Activated CD4-positive, alpha-beta T cell treated with anti-CD3 and anti-CD28 coated beads for 48 hours (primary cell): ENCODE measurements at regions not wholly inside any gene's neighbourhood (a gene's known extent, or its start where the extent isn't known, plus 50 kb on each side); places are given as distances from the start of the nearest gene placed in this dataset.
"Not testable (repeated sequence)": the region's sequence is repeated elsewhere in the genome, so short reads cannot be mapped to it uniquely, and the experiment has no call there.

ENCODE experiments used
- DNase-seq: peaks from one replicate; pipeline ENCODE4 v3.0.0-alpha.2; 2020

GRCh38 chr12:17206553-17206952, 600.6 kb upstream of the LMO3 start:
- no peak for DNase-seq

DNA sequence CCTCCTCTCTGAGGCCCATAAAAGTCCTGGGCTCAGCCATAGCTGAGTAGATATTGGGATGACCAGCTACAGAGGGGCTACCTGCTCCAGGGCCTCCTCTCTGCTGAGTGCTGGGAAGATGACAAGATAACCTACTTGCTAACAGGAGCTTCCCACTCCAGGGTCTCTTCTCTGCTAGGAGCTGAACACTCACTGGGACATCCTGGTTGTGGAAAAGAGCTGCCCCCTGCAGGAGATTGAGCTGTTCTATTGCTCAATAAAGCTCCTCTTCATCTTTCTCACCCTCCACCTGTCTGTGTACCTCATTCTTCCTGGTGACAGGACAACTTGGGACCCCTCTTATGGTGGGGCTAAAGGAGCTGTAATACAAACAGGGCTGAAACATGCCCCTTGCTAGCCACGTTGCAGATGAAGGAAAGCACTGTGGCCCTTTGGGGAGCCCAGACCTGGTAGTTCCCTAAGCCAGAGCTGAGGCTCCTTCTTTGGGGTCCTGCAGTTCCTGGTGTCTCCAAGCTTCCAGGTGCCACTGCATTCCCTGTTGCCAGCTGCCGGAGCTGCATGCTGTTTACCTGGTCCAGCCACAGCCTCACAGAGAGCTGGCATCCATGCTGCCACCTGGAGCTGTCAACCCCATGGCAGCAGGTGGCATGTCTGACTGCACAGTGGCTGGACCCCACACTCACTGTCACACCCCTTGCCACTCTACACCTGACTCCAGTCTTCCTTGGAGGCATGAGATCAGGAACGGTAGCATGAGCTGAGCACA, 598.5 kb upstream of the LMO3 start:
- DNase-seq, result no peak

- no peak for DNase-seq
Measured at GRCh38 chr12:17203497-17203896, 597.5 kb upstream of the LMO3 start.

GRCh38 chr12:17197971-17198370, 592.0 kb upstream of the LMO3 start:
- DNase-seq, result no peak

GRCh38 chr12:17192721-17193120, 586.8 kb upstream of the LMO3 start:
- no peak for DNase-seq

DNA sequence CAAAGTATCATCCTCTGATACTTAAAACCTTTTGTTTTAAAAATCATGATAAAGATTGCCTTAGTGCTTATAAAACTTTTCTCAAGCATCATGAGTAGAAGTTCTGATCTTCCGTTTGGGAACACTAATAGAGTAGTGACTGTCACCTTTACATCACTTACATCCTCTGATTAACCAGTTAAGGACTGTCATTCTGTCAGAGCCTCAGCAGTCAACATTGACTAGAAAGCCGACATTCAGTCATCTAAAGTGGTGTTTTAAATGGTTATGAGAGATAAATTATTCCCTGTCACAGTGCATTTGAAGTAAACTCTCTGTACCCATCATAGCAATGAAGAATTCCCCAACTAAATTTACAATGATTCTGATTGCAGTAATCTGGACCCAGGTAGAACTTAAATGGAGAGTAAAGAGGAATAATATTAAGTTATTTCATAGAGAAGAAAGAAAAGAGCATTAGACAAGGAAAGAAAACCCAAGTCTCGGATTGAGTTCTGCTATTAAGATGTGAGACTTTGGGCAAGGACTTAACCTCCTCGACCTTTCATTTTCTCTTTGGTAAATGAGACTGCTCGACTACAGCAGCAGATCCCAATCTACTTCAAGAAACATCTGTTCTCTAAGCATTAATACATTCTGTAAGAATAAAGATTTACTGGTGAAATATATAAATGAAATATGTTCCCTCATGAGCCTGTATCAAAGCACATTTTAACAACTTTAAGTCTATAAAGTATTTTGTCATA, 563.9 kb upstream of the LMO3 start:
- no peak for DNase-seq

- DNase-seq, result no peak
Measured at GRCh38 chr12:17159506-17160300, 553.7 kb upstream of the LMO3 start.

GRCh38 chr12:17158201-17158600, 552.2 kb upstream of the LMO3 start:
- no peak for DNase-seq

DNA sequence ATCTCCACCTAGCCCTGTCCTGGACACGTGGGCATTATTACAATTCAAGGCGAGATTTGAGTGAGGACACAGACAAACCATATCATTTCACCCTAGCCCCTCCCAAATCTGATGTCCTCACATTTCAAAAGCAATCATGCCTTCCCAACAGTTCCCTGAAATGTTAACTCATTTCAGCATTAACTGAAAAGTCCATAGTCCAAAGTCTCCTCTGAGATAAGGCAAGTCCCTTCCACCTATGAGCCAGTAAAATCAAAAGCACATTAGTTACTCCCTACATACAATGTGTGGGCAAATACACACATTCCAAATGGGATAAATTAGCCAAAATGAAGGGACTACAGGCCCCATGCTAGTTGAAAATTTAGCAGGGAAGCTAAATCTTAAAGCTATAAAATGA, 546.0 kb upstream of the LMO3 start:
- no peak for DNase-seq

DNA sequence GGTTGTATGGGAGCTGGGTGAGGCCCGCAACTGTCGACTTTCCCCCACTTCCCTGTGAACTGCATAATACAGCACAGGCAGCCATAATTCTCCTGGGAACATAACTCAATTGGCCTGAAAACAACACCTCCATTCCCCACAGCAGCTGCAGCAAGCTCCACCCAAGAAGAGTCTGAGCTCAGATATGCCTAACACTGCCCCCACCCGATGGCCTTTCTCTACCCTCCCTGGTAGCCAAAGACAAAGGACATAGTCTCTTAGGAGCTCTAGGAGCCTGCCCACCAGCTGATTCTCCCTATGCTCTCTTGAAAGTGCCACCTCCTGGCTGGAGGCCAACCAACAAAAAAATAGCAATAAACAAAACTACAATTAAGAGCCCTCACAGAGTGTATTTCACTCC, 542.7 kb upstream of the LMO3 start:
- no peak for DNase-seq

DNA sequence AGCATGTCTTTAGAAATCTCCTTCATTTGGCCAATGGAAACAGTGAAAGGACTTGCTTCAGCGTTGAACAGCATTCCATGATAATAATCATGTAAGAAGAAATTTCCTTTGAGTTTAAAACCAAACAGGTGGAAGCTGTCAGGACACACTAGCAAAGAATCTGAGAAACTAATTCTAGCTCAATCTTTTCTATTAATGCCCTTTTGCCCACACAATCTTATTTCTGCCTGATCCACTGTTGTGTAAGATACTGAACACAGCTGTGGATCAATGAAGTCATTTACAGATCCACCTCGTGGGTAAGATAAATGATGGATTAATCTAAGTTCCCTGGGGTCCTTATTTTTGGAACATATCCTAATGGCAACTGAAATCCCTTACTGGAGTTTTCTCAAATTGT, 536.9 kb upstream of the LMO3 start:
- no peak for DNase-seq

- no peak for DNase-seq
Measured at GRCh38 chr12:17139931-17140330, 534.0 kb upstream of the LMO3 start.

DNA sequence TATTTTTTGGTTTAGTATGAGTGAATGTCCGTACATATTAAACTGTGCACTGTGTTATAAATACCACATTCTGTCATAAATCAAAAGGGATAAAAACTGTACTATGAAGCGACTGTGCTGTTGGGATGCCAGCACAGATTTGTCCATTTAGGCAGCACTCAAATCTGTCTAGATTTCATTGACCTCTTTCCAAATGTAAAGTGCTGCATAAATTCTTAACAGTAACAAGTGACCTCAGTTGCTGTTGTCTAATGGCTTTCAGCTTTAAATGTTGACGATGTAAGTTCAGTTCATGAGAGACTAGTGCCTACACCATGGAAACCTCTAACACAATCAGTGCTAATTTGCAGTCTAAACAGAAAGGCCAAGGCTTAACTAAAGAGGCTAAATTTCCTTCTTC, 531.4 kb upstream of the LMO3 start:
- DNase-seq, result no peak

DNA sequence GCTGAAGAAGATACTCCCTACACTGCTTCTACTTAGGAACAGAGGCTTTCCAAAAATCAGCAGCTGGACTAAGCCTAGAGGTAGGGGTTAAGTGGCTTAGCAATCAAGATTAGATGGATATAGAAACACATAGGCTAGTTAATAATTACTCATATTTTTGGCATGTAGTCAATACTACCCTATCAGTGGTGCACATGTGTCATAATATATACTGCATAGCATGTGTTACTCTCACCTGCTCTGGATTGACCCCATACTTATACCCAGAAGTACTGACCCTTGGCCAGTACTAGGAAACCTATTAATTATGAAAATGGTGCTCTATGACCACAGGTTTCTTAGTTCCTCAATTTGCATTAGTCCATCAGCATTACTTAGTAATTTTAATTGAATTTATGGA, 528.4 kb upstream of the LMO3 start:
- no peak for DNase-seq

DNA sequence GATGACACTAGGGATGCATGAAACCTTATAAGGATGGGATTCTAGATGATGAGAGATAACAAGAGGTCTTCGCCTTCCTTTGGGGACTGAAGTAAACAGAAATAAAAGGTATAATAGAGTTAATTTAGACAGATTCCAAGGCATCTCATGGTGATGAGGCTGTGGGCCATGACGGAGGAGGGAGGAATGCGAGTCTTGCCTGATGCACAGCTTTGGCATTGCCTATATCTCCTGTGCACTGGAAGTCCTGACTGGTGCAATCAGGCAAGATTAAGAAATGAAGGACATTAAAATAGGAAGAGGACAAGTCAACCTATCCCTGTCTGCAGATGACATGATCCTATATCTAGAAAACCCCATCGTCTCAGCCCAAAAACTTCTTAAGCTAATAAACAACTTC, 526.4 kb upstream of the LMO3 start:
- DNase-seq, result no peak

GRCh38 chr12:17116538-17116937, 510.6 kb upstream of the LMO3 start:
- not testable (repeated sequence) for DNase-seq

DNA sequence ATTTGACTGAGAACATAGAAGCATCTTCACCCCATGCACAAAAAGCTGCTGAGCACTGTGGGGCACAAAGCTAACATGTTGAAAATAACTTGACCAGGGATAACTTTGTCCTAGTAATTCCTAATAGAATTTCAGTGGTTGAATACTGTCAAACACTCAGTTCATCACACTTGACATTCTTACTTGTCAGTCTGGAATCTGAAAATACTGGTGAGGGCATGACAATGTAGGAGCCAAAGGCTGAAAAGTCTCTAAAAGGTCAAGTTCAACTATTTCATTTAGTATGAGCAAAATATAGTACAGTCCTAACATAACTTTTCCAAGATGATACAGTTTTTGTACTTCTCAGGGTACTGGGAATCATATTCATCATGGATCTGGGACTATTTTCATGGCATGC, 504.4 kb upstream of the LMO3 start:
- no peak for DNase-seq

GRCh38 chr12:17108877-17109541, 503.0 kb upstream of the LMO3 start:
- no peak for DNase-seq

- no peak for DNase-seq
Measured at GRCh38 chr12:17104801-17105200, 498.8 kb upstream of the LMO3 start.

- DNase-seq, result no peak
Measured at GRCh38 chr12:17097674-17098073, 491.7 kb upstream of the LMO3 start.

GRCh38 chr12:17084831-17085230, 478.9 kb upstream of the LMO3 start:
- no peak for DNase-seq

DNA sequence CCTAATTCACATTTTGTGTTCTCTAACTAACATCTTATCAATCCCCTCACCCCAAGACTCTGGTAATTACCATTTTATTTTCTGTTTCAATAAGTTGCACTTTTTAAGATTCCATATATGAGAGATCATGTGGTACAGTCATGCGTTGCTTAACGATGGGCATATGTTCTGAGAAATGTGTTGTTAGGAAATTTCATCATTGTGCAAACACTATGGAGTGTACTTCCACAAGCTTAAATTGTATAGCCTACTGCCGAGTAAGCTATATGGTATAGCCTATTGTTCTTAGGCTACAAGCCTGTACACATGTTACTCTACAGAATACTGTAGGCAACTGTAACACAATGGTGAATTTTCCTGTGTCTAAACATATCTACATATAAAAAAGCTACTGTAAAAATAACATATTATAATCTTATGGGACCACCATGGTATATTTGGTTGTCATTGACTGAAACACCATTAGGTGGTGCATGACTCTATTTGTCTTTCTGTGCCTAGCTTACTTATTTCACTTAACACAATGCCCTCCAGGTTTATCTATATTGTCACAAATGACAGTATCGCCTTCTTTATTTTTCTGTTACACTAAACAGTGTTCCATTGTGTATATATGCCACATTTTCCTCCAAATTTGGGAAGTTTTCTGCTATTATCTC, 473.4 kb upstream of the LMO3 start:
- no peak for DNase-seq

- DNase-seq, result no peak
Measured at GRCh38 chr12:17077594-17077993, 471.6 kb upstream of the LMO3 start.
